Fibroblast of lung (primary cell): ENCODE measurements at regions not wholly inside any gene's neighbourhood (a gene's known extent, or its start where the extent isn't known, plus 50 kb on each side); places are given as distances from the start of the nearest gene placed in this dataset.

ENCODE experiments used
- DNase-seq, 2 donors: peaks; one replicate each; pipeline versions ENCODE4 v3.0.0 to v3.0.0-alpha.2; 2010; ENCODE audit warnings: low read depth in 2 of 2
- H2AFZ ChIP-seq: 2 replicates; pipeline ENCODE4 v1.5.1; 2012; ENCODE audit warnings: low read length, control low read depth, inconsistent platforms
- H3K27ac ChIP-seq: 2 replicates; pipeline ENCODE4 v1.5.1; 2011; ENCODE audit warnings: low read length, control low read depth; ENCODE audit not compliant: insufficient read depth
- H3K27me3 ChIP-seq: 2 replicates; pipeline ENCODE4 v1.5.1; 2011; ENCODE audit warnings: mild to moderate bottlenecking, low read length; ENCODE audit not compliant: control insufficient read depth, insufficient read depth
- H3K36me3 ChIP-seq: 2 replicates; pipeline ENCODE4 v1.5.1; 2011; ENCODE audit warnings: low read length; ENCODE audit not compliant: control insufficient read depth, insufficient read depth
- H3K4me1 ChIP-seq: 2 replicates; pipeline ENCODE4 v1.5.1; 2011; ENCODE audit warnings: low read length; ENCODE audit not compliant: control insufficient read depth, insufficient read depth; ENCODE audit errors: extremely low read depth
- H3K4me2 ChIP-seq: 2 replicates; pipeline ENCODE4 v1.5.1; 2011; ENCODE audit warnings: low read length, control low read depth; ENCODE audit not compliant: insufficient read depth; ENCODE audit errors: extremely low read depth
- H3K4me3 ChIP-seq, 4 experiments: fragments of 200-600 bp in 1 of 4; sonication (generic) in 1 of 4; replicated peaks in 1 of 4; 2 replicates each; pipeline ENCODE4 v1.5.1; 2011 to 2016; ENCODE audit warnings: low read length in 4 of 4, low read depth in 3 of 4, mild to moderate bottlenecking in 3 of 4, control low read depth in 2 of 4, inconsistent platforms in 1 of 4, mixed read lengths in 1 of 4; ENCODE audit not compliant: insufficient read depth in 1 of 4; ENCODE audit errors: control extremely low read depth in 1 of 4
- H3K79me2 ChIP-seq: 2 replicates; pipeline ENCODE4 v1.5.1; 2012; ENCODE audit warnings: mild to moderate bottlenecking, low read length, inconsistent platforms; ENCODE audit not compliant: control insufficient read depth, insufficient read depth
- H3K9ac ChIP-seq: 2 replicates; pipeline ENCODE4 v1.5.1; 2011; ENCODE audit warnings: mild to moderate bottlenecking, low read length, control low read depth; ENCODE audit not compliant: insufficient read depth
- H3K9me3 ChIP-seq: 2 replicates; pipeline ENCODE4 v1.5.1; 2012; ENCODE audit warnings: low read depth, low read length; ENCODE audit not compliant: control insufficient read depth, insufficient read depth
- H4K20me1 ChIP-seq: 2 replicates; pipeline ENCODE4 v1.5.1; 2011; ENCODE audit warnings: low read length; ENCODE audit not compliant: control insufficient read depth, insufficient read depth; ENCODE audit errors: extremely low read depth
- EZH2 ChIP-seq: IDR thresholded peaks from 2 replicates; pipeline ENCODE4 v1.5.1; 2012; ENCODE audit warnings: low read length, control low read depth, mild to moderate bottlenecking; ENCODE audit errors: missing control alignments
- TF ChIP-seq, protein P1 (sequence below), 2 donors: IDR thresholded peaks in 1 of 2; conservative IDR thresholded peaks in 1 of 2; 1 replicate in 1 of 2; 2 replicates in 1 of 2; pipeline ENCODE4 v1.5.1; 2011 to 2012; ENCODE audit warnings: low read length in 2 of 2, control low read depth in 1 of 2, inconsistent platforms in 1 of 2, low read depth in 1 of 2, mild to moderate bottlenecking in 1 of 2

DNA sequence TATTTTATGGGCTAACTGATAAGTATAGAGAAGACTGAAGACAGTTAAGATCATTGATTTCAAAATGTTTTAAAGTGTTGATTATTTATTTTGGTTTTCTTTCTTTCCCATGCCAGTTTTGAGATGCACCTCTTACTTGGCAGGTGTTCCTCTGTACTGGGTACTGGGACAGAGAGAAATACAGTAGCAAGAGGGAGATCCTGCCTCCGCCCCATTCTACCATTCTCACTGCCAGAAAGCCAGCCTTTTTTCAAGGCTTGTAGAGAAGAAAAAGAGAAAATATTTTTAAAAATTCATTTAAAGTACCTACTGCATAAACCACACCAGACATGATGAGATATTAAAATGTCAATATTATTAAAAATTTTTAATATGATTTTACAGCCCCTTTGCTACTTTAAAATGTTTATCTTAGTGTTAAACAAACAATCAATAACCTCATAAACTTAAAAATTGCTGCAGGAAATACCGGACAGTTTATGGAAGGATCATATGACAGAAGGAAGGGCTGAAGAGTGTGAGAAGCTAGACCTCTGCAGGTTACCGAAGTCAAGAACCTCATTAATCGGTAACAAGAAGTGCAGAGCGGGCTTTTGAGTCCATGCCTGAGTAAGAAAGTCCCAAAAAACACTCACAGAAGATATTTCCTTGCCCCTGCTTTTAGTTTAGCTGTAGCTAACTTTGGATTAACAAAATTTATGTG, 117.8 kb upstream of the ESR1 start:
- no peak for TF ChIP-seq EZH2
- TF ChIP-seq, protein P1, sequence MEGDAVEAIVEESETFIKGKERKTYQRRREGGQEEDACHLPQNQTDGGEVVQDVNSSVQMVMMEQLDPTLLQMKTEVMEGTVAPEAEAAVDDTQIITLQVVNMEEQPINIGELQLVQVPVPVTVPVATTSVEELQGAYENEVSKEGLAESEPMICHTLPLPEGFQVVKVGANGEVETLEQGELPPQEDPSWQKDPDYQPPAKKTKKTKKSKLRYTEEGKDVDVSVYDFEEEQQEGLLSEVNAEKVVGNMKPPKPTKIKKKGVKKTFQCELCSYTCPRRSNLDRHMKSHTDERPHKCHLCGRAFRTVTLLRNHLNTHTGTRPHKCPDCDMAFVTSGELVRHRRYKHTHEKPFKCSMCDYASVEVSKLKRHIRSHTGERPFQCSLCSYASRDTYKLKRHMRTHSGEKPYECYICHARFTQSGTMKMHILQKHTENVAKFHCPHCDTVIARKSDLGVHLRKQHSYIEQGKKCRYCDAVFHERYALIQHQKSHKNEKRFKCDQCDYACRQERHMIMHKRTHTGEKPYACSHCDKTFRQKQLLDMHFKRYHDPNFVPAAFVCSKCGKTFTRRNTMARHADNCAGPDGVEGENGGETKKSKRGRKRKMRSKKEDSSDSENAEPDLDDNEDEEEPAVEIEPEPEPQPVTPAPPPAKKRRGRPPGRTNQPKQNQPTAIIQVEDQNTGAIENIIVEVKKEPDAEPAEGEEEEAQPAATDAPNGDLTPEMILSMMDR (conservative IDR thresholded peaks at IDR 0.05 in 1 of 2, IDR thresholded peaks at IDR 0.05 in 1 of 2; ENCODE audit: low read depth in 1 of 2, low read length in 2 of 2): no peak
- DNase-seq: no peak
- H3K36me3 ChIP-seq: no peaks in the 10 kb centered on the region
- no peak overlapping the region for H3K4me2 ChIP-seq
- no peak overlapping the region for H3K9ac ChIP-seq
- H4K20me1 ChIP-seq: no peaks in the 10 kb centered on the region
- no peaks in the 10 kb centered on the region for H3K79me2 ChIP-seq
- no peaks in the 10 kb centered on the region for H3K27me3 ChIP-seq
- no peak overlapping the region for H3K4me3 ChIP-seq
- no peak overlapping the region for H3K27ac ChIP-seq
- H3K4me1 ChIP-seq: no peaks in the 10 kb centered on the region
- H3K9me3 ChIP-seq: no peaks in the 10 kb centered on the region
- H2AFZ ChIP-seq: no peak overlapping the region

DNA sequence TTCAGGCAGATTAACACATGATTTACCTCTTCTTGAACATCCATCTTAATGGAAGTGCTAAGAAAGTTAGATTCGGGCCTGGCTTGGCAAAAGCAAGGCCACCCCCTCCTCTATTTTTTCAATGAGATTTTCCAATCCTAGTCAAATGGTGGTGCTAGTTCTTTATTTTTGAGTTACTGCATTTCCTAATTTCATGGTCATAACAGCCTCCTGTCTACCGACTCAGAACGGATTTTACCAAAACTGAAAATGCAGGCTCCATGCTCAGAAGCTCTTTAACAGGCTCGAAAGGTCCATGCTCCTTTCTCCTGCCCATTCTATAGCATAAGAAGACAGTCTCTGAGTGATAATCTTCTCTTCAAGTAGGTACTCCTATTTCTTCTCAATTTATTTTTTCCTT, 117.2 kb upstream of the ESR1 start:
- H2AFZ ChIP-seq: no peak overlapping the region

DNA sequence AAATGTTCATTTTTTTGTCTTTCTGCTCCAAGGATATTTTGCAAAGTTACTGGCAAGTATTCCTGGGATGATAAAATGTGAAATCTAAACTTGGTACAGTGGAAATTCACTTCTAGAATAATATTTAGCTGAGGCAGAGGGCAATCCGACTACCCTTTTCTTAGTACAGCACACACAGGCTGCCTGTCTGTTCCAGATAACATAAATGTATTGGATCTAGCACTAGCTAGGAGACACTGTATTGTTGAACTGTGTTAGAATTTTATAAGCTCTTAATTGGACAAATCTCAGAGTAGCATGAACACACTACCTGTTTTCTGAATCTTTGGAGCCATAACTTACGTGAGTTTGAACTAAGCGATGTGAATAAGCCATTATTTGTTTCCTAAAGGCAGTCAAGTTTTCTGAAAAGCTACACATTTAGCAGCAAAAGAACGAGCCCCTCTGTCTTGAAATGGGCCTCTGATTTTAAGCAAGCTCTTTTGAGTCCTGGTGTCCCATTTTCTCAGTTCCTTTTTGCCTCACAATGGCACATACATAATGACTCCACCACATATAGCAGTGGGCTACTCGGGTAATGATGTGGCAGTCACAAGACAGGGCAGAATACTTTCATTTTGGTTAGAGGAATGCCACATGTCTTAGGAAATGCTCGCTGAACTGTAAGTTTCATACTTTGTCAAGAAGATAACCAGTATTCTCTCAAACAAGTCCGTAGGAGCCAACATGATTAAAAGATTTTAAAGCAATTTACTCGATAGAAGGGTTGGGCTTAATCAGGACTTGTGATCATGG, 116.5 kb upstream of the ESR1 start:
- Histone ChIP-seq H2AFZ (peak overlapping the region; percentile 38), H3K4me2 (peak overlapping the region; percentile 61), H3K4me3 (peak overlapping the region in 1 of 4 experiments; percentile 31), H3K9me3 (no peaks in the 10 kb centered on the region), H3K36me3 (no peaks in the 10 kb centered on the region), H3K27ac (no peak overlapping the region), H4K20me1 (no peaks in the 10 kb centered on the region), H3K27me3 (no peaks in the 10 kb centered on the region), H3K4me1 (no peaks in the 10 kb centered on the region), H3K9ac (no peak overlapping the region), H3K79me2 (no peaks in the 10 kb centered on the region)
- peak; percentile 15 to 23 for DNase-seq
- no peak for TF ChIP-seq EZH2
- TF ChIP-seq, protein P1 (conservative IDR thresholded peaks at IDR 0.05 in 1 of 2, IDR thresholded peaks at IDR 0.05 in 1 of 2; ENCODE audit: low read depth in 1 of 2, low read length in 2 of 2): no peak

More for the DNA sequence above, 117.2 kb upstream of the ESR1 start:
- Histone ChIP-seq H3K9ac (no peak overlapping the region), H3K4me3 (peak overlapping the region in 1 of 4 experiments; percentile 31), H3K9me3 (no peaks in the 10 kb centered on the region), H3K79me2 (no peaks in the 10 kb centered on the region), H3K4me1 (no peaks in the 10 kb centered on the region), H3K27ac (no peak overlapping the region), H3K27me3 (no peaks in the 10 kb centered on the region), H3K36me3 (no peaks in the 10 kb centered on the region), H3K4me2 (peak overlapping the region; percentile 38), H4K20me1 (no peaks in the 10 kb centered on the region)
- DNase-seq: no peak
- no peak for TF ChIP-seq EZH2
- TF ChIP-seq, protein P1 (conservative IDR thresholded peaks at IDR 0.05 in 1 of 2, IDR thresholded peaks at IDR 0.05 in 1 of 2; ENCODE audit: low read depth in 1 of 2, low read length in 2 of 2): no peak
